Breast epithelium (tissue), 3 donors: ENCODE measurements at regions not wholly inside any gene's neighbourhood (a gene's known extent, or its start where the extent isn't known, plus 50 kb on each side); places are given as distances from the start of the nearest gene placed in this dataset.

Source experiments
- CTCF ChIP-seq, 3 donors: fragments of 450-650 bp; IDR thresholded peaks; one replicate each; pipeline ENCODE4 v1.5.1; 2016 to 2017; ENCODE audit warnings: antibody characterized with exemption in 3 of 3, mild to moderate bottlenecking in 3 of 3, moderate library complexity in 3 of 3
- POLR2A ChIP-seq: fragments of 450-650 bp; IDR thresholded peaks from one replicate; pipeline ENCODE4 v1.6.1; 2016; ENCODE audit warnings: antibody characterized with exemption, mild to moderate bottlenecking, moderate library complexity
- POLR2AphosphoS5 ChIP-seq, 3 donors: sonication (generic); formaldehyde crosslinking; IDR thresholded peaks; one replicate each; pipeline ENCODE4 v1.6.1; 2017; ENCODE audit warnings: antibody characterized with exemption in 3 of 3

DNA sequence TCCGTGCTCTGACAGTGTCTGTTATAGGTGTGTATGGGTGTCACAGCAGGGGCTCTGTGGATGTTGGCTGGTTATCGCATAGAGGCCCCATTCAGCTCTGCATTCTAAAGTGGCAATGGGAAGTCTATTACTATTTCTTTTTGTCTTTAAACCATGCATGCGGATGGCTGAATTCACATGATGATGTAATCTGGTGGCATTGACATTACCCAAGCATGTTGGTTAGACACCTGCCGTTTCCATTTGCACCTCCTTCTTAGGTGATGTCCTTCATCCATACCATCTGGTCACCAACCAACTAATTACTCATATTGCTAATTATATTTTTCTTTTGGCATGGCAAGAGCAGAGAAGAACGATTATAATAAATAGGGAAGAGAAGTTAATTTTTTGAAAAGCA lies 270.8 kb upstream of the RGS6 start:
- TF ChIP-seq CTCF (IDR thresholded peaks at IDR 0.05) (no peak), POLR2A (no peak), POLR2AphosphoS5 (IDR thresholded peaks at IDR 0.05) (no peak)
